Stimulated activated CD8-positive, alpha-beta memory T cell treated with anti-CD3 and anti-CD28 coated beads, Interleukin-4, amount 100 ng/mL, for 48 hours (primary cell): ENCODE measurements at regions not wholly inside any gene's neighbourhood (a gene's known extent, or its start where the extent isn't known, plus 50 kb on each side); places are given as distances from the start of the nearest gene placed in this dataset.

ENCODE experiments used
- DNase-seq: peaks from one replicate; pipeline ENCODE4 v3.0.0-alpha.2; 2020

- DNase-seq: no peak
Observed at GRCh38 chr13:106232681-106233080, 302.8 kb downstream of the EFNB2 start.

GRCh38 chr13:106230450-106230849 is 305.0 kb downstream of the EFNB2 start:
- DNase-seq: no peak

- no peak for DNase-seq
Observed at GRCh38 chr13:106225126-106225525, 310.3 kb downstream of the EFNB2 start.

DNA sequence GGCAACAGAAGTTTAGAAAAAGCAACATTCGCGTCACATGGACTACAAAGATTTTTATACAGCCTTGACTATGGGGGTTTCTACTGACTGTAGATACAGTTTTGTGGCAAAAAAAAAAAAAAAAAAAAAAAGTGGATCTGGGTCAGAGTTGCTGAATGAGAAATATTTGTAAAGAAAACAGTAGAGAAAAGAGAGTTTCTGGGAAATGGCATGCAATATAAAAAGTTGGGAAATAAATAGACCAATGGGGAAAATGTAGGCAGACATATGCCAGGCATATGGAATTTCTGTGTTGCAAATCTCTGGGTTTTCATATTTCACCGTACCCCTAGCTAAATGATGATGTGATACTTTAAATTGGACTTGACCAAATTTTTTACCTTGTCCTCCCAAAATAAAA is 315.3 kb downstream of the EFNB2 start:
- DNase-seq: no peak

GRCh38 chr13:106213028-106213757 is 322.3 kb downstream of the EFNB2 start:
- no peak for DNase-seq

- DNase-seq: no peak
Observed at GRCh38 chr13:106212386-106213010, 323.0 kb downstream of the EFNB2 start.

DNA sequence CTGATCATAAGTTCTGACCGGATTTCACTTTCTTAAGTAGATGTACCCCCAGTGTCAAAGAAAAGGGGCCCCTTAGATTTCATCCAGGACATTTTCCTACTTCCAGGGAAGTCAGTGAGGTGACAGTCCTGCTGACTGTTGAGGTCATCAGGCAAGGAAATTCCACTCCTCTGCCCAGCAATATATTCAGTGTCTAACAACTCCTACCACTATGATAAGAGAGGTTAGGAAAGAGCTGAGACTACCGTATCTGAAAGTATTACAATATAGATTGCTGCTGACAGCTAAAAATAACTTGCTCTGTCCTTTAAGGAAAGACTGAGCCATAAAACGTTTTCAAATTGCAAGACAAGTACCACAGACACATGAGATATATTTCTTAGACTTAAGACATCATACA is 325.1 kb downstream of the EFNB2 start:
- DNase-seq: no peak

DNA sequence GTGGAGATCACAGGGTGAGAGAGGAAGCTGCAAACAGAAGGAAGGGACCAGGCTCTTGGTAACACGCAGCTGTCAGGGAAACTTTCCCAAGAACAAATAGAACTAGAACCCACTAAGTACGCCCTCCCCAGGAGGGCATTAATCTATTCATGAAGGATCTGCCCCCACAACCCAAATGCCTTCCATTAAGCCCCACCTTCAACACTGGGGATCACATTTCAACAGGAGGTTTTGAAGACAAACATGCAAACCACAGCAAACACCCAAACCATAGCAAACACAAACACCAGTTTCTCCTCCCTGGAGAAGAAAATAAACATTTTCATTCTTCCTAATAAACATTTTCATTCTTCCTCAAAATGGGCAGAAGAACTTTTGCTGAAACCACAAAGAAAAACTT is 329.6 kb downstream of the EFNB2 start:
- DNase-seq: no peak

GRCh38 chr13:106197496-106197895 is 338.0 kb downstream of the EFNB2 start:
- DNase-seq: no peak

DNA sequence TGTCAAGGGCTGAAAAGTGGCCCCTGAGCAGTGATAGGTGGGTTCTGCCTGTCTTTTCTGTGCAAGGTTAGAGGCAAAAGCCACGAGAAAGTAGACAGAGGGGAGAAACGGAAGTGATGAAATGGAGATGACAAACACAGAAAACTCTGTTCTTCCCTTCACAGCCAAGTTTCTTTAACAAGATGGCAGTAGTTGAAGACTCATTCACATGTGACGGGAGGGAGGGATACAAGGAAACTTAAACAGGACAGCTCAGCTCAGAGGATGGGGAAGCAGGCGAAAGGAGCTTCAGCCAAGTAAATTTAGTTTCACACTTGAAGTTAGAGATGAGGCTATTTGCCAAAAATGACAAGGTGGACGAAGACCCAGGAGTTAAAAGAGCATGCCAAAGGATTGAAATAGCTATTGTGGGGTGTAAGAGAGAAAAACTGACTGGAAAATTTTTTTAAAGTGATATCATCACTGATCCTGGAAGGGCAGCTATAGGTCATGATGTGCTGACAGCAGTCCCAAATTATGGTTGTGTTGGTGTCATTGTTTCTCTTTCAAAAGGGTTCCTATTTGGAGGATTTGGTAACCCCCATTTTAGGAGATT is 347.9 kb downstream of the EFNB2 start:
- no peak for DNase-seq

GRCh38 chr13:106187101-106187500 is 348.4 kb downstream of the EFNB2 start:
- no peak for DNase-seq

GRCh38 chr13:106186366-106187030 is 349.0 kb downstream of the EFNB2 start:
- no peak for DNase-seq

GRCh38 chr13:106184790-106185189 is 350.7 kb downstream of the EFNB2 start:
- DNase-seq: no peak

DNA sequence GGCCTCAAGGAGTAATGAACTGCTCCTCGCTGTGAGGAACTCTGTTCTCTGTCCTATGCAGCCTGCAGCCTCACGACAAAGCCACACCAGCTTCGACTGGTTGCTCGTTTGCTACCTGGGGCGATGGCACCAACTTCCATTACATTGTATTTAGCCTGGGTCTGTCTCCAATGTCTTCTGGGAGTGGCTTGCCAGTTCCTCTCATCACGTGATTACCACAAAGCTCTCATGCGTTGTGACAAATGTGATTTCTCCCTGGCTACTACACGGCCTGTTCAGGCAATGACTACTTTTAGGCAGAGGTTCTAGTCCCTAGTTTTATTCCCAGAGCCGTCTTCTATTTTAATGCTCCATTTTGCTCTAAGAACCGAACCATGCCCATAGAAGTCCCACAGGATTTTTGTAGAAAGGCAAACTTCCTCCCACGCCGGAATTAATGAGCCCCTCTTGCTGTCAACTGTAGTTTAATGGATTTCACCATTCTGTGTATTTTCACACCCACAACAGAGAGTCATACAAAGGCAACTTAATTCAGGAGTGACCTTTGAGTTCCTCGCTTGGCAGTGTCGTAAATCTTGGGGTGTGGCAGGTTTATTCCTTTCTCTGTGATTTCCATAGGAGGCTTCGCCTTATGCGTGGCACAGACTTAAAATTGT is 351.9 kb downstream of the EFNB2 start:
- DNase-seq: no peak

- no peak for DNase-seq
Observed at GRCh38 chr13:106182404-106182803, 353.1 kb downstream of the EFNB2 start.

DNA sequence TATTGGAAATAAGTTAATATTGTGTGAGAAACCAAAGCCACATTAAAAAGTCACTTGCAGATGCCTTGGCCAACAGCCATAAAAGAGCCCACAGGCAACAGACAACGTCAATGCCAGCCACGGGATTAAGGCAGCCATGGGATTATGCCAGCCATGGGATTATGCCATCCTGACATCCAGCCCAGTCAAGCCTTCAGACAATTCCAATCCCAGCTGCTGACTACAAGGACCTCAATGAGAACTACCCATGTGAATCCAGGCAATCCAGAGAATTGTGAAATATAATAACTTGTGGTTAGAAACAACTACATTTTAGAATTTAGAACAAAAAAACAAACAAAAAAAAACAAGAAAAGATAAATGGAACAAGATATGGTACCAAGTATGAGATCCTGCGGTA is 356.6 kb downstream of the EFNB2 start:
- no peak for DNase-seq

DNA sequence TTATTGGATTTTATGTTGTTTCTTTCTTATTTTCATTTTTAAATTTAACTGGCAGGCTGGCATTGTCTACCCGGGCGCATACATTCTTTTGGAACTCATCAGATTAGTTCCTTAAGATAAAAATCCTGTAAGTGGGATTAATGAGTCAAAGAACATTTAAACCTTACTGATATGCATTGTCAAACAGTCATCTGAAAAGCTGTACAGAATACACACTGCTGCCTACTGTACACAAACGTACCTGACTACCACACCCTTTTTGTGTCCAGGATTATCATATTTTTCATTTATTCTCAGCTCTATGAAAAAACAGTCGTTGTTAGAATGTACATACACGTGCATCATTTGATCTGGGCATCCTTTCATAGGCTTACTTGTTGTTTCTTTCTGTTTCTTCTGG is 358.3 kb downstream of the EFNB2 start:
- DNase-seq: no peak

GRCh38 chr13:106176117-106176516 is 359.3 kb downstream of the EFNB2 start:
- DNase-seq: no peak

GRCh38 chr13:106173891-106174610 is 361.4 kb downstream of the EFNB2 start:
- DNase-seq: no peak

- DNase-seq: no peak
Observed at GRCh38 chr13:106173346-106173745, 362.1 kb downstream of the EFNB2 start.

- DNase-seq: no peak
Observed at GRCh38 chr13:106172176-106172905, 363.1 kb downstream of the EFNB2 start.

- DNase-seq: no peak
Observed at GRCh38 chr13:106163426-106163825, 372.0 kb downstream of the EFNB2 start.
